GM18519 (cell line): ENCODE measurements at regions not wholly inside any gene's neighbourhood (a gene's known extent, or its start where the extent isn't known, plus 50 kb on each side); places are given as distances from the start of the nearest gene placed in this dataset.
"Not testable (repeated sequence)": the region's sequence is repeated elsewhere in the genome, so short reads cannot be mapped to it uniquely, and the experiment has no call there.

Experiments used
- ATAC-seq: cut with Tn5 transposase; IDR thresholded peaks from one replicate; pipeline ENCODE4 v1.9.1; 2021; ENCODE audit warnings: mild to moderate bottlenecking, moderate library complexity; ENCODE audit not compliant: unreplicated experiment, low FRiP score

- ATAC-seq, result peak; percentile 95
Observed at GRCh38 chr4:170259631-170260153, 169.9 kb upstream of the AADAT start.

GRCh38 chr4:170256807-170257206 lies 167.1 kb upstream of the AADAT start:
- ATAC-seq, result no peak

DNA sequence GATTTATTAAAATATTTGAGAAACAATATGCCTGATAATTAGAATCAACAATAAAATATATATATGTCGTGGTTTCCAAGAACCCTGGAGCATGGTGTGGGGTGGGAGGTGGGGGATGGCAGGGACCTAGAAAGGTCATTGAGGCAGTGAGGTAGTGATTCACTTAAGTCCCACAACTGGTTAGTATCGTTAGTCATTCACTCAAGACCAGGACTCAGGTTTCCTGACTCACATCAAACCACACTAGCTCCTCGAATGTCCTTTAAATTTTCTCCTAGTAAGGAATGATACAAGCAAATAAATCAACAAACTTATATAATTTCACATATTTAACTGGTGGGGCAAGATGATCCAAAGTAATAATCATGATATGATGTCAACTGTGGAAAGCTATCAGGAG lies 158.8 kb upstream of the AADAT start:
- no peak for ATAC-seq

DNA sequence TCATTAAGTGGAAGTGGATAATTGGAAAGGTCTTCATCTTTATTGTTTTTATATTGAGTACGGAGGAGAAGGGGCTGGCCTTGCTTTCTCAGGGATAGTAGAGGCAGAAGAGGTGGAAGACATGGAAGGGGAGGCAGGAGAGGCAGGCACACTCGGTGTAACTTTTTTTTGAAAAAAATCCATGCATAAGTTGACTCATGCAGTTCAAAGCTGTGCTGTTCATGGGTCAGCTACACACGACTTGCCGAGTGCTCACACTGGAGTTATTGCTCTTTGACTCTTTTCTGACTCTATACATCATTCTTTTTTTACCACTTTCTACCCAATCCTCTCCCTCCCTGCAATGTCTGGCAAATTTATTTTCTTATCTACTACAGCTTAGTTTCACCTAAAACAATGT lies 158.3 kb upstream of the AADAT start:
- ATAC-seq, result no peak

DNA sequence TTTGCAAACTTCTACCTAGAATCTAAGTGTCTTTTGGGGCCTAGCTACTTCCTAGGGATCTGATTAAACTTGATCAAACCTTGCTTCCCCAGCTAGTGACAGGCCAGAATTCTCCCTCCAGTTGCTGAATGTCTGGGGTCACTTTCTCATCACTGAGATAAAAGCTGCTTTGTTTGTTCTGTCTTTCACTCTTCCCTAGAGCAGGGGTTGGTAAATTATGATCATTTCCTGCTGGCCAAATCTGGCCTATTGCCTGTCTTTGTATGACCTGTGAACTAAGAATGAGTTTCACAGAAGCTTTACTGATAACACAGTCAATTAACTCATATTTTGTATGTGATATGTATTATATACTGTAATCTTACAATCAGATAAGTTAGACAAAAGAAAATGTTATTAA lies 157.8 kb upstream of the AADAT start:
- no peak for ATAC-seq

DNA sequence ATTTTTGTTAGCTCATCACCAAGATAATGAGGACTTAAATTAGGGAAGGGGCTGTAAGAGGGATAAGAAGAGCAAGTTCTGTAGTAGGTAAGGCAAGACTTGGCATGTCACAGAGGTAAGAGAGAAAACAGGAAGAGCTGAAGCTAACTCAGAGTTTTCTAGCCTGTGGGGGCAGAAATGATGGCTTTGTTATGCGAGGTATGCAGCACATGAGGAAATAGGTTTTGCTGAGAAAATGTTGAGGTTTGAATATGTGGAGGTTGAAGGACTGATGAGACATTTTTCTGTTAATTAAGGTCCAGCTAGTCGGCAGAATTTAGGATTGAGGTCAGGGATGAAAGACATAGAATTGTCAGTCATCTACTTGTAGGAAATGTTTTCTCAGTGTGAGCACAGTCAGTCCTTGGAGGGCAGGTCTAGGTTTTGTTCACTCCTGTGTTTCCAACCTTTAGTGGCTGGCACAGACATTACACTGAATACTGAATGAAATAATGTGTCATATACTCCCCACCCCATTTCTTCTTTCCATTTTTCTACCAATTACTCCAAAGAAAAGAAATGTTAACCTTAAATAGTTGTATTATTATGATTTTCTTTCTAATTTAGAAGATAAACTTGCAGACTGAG lies 154.0 kb upstream of the AADAT start:
- ATAC-seq, result no peak

DNA sequence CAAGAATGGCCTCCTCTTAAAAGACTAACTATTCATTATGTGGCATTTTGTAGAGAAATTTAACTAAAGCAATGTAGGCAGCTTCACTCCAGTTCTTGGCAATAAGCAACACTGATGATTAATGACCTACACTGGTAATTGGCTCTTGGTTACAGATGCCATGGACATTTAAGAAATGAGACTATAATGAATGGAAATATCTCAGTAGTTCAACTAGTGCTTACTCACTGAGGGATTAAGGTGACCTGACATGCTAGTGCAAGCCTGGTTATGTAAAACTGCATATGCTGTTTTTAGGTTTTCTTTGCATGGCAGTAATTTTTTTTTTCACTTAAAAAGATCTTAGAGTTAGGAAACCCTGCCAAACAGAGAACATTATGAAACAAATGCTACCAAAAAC lies 152.7 kb upstream of the AADAT start:
- ATAC-seq, result no peak

DNA sequence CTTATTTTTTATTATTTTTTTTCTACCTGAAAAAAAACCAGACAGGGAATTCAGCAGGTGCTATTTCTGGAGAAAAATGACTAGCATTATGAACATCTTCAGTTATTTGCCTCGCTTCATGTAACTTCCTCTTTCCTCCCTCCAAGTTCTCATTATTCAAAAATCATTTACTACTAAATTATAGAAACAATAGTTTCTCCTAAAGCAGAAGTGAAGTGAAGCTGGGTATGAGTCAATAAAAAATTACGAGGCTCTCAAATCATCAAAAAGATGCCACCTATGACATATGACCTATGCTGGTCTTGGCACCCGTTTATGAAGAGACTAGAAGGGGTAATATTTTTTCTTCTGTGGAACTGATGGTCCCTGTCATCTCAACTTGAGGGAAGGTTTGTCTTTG lies 145.0 kb upstream of the AADAT start:
- ATAC-seq, result peak; percentile 64

DNA sequence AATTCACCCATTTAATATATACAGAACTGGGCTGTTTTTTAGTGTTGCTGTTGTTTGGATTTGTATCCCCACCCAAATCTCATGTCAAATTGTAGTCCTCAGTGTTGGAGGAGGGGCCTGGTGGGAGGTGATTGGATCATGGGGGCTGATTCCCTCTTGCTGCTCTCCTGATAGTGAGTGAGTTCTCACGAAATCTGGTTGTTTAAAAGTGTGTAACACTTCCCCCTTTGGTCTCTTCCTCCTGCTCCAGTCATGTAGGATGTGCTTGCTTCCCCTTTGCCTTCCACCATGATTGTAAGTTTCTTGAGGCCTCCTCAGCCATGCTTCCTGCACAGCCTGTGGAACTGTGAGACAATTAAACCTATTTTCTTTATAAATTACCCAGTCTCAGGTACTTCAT lies 141.6 kb upstream of the AADAT start:
- ATAC-seq, result no peak

DNA sequence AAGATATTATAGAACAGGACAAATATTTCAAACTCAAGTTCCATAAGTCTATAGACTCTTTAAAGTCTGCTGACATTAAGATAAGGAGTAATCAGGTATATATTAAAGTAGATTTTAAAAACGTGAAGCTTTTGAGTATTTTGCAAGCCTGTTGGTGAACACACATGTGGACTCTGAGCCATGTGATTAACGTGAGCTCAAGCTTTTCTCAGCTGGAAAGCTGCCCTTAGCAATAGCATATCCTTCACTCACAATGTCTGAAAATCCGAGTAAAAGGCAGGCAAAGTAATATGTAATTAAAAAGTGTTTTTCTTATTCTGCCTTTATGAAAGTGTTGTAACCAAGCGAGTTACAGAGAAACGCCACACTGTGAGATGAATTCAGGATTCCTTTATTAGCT lies 140.5 kb upstream of the AADAT start:
- ATAC-seq, result no peak

DNA sequence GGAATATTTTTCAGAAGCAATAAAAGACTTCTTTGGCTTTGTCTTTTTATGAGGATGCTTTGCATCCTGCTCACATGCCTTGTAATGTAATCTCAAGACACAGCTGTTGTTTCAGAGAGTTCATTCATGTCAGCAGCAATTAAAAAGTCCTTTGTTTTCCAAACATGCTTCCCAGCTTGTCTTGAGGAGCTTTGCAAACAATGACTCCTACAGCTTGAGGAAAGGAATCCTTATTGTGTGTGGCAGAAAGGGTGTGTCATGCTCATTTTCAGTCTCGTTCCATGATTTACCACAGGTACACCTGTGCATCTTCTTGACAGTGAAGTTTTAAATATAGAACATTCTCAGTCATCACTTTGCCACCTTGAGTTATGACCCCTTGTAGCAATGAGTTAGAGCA lies 139.2 kb upstream of the AADAT start:
- ATAC-seq, result no peak

- ATAC-seq, result no peak
Observed at GRCh38 chr4:170227928-170228327, 138.2 kb upstream of the AADAT start.

- ATAC-seq, result no peak
Observed at GRCh38 chr4:170226288-170226687, 136.5 kb upstream of the AADAT start.

- ATAC-seq, result no peak
Observed at GRCh38 chr4:170214731-170215130, 125.0 kb upstream of the AADAT start.

DNA sequence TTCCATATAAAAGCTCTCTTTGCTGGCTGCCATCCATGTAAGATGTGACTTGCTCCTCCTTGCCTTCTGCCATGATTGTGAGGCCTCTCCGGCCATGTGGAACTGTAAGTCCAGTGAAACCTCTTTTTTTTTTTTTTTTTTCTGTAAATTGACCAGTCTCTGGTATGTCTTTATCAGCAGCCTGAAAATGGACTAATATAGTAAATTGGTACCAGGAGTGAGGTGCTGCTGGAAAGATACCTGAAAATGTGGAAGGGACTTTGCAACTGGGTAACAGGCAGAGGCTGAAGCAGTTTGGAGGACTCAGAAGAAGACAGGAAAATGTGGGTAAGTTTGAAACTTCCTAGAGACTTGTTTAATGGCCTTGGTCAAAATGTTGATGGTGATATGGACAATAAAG lies 124.3 kb upstream of the AADAT start:
- no peak for ATAC-seq

GRCh38 chr4:170202721-170203120 lies 113.0 kb upstream of the AADAT start:
- no peak for ATAC-seq

DNA sequence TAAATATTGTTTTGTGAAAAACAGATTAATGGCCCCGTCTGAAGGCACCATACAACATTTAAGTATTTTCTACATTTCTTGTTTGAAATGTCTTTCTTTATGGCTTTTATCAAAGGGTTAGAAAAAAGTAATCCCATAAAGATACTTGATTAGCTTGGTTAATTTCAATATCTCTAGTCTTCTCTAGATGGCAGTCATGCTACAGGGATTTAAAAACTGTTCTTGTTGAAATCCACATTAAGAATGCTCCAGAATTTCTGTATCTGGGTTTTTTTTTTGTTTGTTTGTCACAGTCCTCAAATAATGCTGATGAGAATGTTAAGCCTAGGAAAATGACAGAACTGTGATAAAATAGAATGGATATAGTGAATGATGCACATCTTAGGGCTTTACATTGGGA lies 109.0 kb upstream of the AADAT start:
- no peak for ATAC-seq

GRCh38 chr4:170194794-170195193 lies 105.0 kb upstream of the AADAT start:
- not testable (repeated sequence) for ATAC-seq

- ATAC-seq, result no peak
Observed at GRCh38 chr4:170193496-170193895, 103.7 kb upstream of the AADAT start.

DNA sequence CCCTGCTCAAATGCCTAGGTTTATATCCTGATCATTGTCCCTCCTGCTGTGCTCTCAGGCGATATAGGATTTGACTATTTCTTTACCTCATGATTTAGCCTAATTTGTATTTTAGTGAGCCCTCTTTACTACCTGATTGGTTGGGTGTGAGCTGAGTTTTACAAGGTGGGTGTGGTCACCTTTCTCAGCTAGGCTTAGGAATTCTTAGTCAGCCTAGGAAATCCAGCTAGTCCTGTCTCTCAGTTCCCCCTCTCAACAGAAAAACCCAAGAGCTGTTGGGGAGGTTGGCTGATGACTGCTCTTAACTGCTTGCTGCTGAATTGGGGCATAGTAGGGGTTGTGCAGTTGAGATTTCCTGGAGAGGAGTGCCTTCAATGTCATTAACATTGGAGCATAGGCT lies 100.5 kb upstream of the AADAT start:
- no peak for ATAC-seq

- no peak for ATAC-seq
Observed at GRCh38 chr4:170170861-170171260, 81.1 kb upstream of the AADAT start.

- ATAC-seq, result no peak
Observed at GRCh38 chr4:170169699-170170098, 79.9 kb upstream of the AADAT start.

- ATAC-seq, result no peak
Observed at GRCh38 chr4:170167678-170168077, 77.9 kb upstream of the AADAT start.
